ENCODE measurements at regions not wholly inside any gene's neighbourhood (a gene's known extent, or its start where the extent isn't known, plus 50 kb on each side); places are given as distances from the start of the nearest gene placed in this dataset.

DNA sequence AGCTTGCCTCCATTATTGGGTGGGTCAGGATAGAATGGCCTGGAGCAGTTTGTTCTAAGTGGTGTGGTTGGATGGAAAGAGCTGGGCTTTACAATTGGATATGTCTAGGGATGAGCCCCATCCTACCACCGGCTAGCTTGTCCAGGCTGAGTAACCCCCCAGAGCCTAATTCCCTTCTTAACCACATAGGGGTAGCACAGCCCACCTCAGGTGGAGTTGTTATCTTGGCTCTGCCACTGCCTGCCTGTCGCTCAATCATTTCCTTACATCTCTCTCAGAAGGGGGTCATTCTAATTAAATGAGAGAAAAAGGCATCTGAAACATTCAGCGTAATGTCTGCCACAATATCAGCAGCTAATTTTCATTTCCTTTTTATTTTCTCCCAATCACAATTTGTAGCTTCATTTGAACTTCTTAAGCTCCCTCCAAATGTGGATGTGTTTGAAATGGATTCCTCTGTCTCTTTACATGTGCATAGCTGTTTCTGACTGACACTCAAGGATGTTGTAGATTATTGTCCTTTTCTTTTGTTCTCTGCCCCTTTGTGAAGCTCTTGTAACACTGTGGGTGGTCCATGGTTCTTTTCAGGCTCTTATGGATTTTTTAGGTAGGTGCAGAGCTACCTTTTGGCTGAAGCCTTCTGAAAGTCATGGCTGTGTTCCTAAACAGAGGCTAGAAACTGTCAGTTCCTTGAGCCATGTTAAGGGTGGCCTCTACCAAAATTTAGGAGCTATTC is 383.1 kb upstream of the KLF4 start:
- intact Hi-C loops (cut with DNase I) = no loop called here
- ATAC-seq = no peak
- no peak for DNase-seq (ENCODE audit: low spot score)

DNA sequence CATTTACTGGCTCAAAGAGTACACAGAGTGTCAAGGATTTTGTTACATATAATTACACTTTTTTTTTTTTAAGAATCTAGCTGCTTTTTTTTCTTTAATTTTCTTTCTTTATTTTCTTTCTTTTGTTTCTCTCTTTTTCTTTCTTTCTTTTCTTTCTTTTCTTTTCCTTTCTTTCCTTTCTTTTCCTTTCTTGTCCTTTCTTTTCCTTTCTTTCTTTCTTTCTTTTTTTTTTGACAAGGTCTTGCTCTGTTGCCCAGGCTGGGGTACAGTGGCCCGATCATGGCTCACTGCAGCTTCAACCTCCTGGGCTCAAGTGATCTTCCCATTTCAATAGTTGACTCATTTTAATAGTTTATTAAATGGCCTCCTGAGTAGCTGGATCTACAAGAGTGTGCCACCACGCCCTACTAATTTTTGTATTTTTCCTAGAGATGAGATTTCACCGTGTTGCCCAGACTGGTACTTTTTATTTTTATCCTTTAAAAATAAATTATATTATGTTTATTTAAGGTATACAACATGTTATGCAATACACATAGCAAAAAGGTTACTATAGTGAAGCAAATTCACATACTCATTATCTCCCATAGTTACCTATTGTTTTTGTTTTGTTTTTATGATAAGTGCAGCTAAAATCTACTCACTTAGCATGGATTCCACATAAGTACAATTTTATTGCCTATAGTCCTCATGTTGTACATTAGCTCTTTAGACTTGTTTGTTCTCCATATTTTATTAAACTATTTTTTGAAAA is 381.5 kb upstream of the KLF4 start:
- no peak for ATAC-seq
- DNase-seq (ENCODE audit: low spot score) = no peak
- intact Hi-C loops (cut with DNase I) = no loop called here

DNA sequence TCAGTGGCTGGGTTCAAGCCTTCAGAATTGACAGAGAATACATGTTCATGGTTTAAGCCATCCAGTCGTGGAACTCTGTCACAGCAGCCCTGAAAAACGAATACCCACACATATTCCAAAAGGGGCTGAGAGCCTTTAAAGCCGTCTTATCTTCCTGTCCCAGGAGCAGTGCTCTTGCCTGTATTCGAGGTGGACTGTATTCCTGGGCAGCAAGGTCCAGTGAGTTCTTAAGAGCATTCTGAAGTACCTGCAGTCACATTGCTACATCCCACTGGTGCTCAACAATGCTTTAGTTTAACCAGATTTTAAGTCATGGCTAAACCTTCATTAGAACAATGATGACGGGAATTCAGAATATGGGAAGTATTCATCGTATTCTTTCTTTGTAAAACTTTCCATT is 380.7 kb upstream of the KLF4 start:
- DNase-seq (ENCODE audit: low spot score) (no peak), ATAC-seq (no peak)
- intact Hi-C loops (cut with DNase I) = no loop called here

DNA sequence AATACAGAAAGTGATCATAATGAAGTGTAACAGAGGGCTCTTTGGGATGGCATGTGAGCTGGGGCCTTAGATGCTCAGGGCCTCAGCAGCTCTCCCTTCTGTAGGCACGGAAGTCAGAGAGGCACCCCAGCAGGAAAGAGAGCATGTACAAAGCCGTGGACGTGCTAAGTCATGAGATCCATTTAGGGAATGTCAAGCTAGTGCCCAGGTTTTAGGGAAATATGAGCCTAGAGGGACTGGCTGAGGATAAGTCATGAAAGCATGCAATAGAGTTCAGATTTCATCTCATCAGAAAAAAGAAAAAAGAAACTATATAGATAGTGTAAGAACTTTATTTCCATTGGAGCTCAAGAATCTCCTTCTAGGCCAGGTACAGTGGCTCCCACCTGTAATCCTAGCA is 379.5 kb upstream of the KLF4 start:
- DNase-seq (ENCODE audit: low spot score) = no peak
- ATAC-seq = no peak
- intact Hi-C loops (cut with DNase I) = no loop called here

DNA sequence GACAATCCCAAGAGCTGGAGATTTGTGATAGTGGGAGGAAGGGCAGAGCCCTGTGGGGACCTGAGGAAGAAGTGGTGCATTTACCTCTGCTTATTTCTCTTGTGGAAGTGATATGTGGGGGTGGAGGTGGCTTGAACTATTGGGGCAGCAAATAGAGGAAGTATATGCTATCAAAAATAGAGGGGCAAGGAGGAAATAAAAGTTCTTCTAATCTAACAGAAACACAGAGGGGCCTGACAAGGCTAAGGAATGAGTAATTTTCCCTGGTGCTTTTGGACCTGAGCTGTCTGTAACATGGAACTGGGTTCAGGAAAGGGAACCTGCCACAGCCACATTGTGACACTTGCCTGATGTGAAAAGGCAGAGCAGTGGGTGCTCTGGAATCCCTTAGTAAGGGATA is 378.6 kb upstream of the KLF4 start:
- intact Hi-C loops (cut with DNase I) = no loop called here
- no peak for ATAC-seq

DNA sequence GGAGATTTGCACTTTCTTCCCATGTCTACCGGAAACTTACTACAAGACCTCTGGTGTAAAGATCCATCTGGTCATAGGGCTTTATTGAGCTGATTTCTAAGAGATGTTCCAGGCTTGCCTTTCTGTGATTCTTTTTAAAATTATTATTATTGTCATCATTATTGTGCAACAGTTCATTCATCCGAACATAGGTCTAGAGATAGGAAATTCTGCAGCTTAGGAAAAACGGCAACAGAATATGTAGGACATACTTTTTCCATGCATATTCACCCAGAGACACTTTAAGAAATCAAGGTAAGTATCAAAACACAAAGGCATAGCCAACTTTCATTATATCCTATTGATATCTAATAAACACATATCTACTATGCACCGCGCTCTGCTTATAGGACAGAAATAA is 378.2 kb upstream of the KLF4 start:
- intact Hi-C loops (cut with DNase I) = no loop called here
- DNase-seq (ENCODE audit: low spot score) (no peak), ATAC-seq (no peak)

More for the DNA sequence above, 378.6 kb upstream of the KLF4 start:
- no peak for DNase-seq (ENCODE audit: low spot score)

DNA sequence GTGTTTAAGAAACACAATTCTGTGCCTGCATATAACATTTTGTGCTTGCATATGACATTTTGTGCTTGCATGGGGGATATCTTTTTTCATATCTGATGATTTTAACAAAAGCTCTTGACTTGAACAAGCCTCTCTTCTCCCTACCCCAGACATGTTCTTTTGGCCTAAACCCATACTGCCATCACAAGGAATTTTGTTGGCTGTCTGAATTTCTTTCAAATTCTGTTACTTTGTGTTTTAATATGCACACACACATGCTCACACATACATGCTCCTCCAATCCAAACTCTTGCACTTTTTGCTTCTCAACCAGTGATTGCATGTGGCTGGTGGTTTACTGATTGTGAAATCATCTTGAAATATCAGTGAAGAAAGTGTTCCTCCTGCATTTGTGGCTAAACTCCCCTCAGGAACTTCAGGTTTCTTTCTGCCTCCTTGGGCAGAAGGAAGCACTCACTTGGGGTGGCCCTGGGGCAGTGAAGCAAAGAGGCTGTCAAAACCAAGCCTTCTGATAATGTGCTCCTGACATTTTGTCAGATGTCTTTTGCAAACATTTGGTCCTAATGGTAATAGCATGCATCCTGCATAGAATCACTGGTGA is 377.2 kb upstream of the KLF4 start:
- ATAC-seq (peak; percentile 38), DNase-seq (ENCODE audit: low spot score) (no peak)
- intact Hi-C loops (cut with DNase I) = no loop called here

DNA sequence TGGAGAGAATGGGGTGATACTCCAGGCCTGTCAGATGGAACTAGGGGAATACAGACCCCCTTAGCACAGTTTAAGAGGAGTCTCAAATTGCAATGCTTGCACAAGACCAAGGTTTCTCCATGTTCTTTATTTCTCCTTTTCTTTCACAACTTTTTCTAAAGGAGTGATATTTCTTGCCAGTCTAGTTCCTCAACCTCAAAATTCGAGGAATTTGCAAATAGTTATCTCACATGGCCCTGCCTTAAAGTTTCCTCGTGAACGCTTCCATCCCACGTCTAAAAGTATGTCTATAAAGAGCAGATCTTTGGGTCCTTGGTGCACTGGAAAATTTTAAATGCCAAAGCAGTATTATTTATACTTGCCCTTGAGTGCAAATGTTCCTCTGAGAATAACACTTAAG is 373.8 kb upstream of the KLF4 start:
- intact Hi-C loops (cut with DNase I) = no loop called here
- DNase-seq (ENCODE audit: low spot score) = no peak
- ATAC-seq = peak; percentile 18

DNA sequence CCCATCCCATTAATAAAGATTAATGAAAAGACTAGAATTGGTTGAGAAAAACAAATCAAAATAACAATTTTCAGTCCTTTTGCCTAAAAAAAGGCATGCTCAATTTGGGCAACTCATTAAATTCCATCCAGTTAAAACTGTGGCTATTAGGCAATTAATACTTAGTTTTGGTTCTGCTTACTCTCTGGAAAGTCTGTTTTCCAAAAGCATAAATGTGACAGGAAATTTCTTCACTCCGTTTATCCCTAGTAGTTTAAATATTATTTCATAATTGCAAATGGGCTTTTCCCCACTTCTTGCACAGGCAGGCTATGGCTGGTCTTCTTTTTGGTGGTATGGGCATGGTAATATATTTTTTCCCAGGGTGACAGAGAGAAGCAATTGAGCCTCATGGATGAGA is 373.3 kb upstream of the KLF4 start:
- no peak for DNase-seq (ENCODE audit: low spot score)
- ATAC-seq = no peak
- intact Hi-C loops (cut with DNase I) = no loop called here

DNA sequence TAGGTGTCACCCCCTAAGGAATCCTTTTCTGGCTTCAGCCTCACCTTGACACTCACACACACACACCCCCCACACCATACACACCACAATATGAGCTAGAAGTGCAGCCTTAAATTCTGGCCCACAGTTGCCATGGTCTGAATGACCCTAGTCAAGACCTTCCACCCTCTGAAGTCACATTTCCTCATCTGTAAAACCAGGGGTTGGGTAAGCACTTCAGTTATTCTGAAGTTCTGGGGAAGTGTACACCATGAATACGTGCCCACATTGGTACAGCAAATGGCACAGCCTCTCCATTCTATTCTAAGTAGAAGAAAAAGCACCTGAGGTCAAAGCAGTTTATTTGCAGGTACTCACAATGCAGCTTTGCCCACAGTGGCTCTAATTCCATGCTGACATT is 372.8 kb upstream of the KLF4 start:
- ATAC-seq (no peak), DNase-seq (ENCODE audit: low spot score) (no peak)
- intact Hi-C loops (cut with DNase I) = no loop called here

DNA sequence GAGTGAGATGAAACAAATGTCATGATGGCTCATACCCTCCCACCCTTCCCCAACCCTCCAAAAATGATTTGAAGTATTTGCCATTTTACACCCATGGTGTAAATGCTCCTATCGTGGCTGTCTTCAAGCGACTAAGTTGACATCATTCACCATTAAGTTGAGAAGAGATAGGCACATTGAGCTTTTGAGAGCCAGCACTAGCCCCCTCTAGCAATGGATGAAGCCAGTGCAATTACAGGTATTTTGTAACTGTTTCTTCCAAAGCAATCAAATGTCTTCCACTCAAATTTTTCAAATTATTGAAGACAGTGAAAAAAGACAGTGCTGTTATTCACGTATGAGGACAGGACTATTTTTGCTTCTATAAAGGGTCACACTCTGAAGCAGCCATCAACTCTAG is 371.5 kb upstream of the KLF4 start:
- intact Hi-C loops (cut with DNase I) = no loop called here
- DNase-seq (ENCODE audit: low spot score) (no peak), ATAC-seq (no peak)

DNA sequence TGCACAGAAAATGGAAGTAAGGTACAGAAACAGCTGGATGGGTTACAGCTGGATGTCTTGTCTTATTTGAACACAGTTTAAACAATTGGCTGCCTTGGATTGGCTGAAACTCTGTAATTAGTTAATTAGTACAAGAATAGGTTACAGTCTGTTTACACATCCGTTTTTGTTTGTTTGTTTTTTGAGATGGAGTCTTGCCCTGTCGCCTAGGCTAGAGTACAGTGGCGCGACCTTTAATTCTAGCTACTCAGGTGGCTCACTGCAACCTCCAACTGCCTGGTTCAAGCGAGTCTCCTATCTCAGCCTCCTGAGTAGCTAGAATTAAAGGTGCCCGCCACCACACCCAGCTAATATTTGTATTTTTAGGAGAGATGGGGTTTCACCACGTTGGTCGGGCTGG is 368.7 kb upstream of the KLF4 start:
- intact Hi-C loops (cut with DNase I) = no loop called here
- DNase-seq (ENCODE audit: low spot score) = no peak
- no peak for ATAC-seq

DNA sequence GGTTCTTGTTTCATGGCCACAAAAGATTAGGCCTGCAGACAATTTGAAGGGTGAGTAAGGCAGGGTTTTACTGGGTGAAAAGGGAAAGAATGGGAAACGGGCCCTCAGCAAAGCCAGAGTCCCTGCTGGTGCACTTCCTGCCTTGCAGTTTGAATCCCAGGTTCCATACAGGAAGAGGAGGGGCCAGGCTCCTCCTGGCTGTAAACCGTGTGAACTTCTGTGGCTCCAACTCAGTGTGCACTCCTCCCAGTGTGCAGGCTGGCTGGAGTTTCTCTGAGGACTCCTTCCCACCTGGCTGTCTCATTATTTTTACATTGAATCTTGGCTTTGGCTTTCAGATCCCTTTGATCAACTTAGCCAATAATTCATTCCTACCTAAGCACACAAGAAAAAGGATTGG is 367.1 kb upstream of the KLF4 start:
- intact Hi-C loops (cut with DNase I) = no loop called here

DNA sequence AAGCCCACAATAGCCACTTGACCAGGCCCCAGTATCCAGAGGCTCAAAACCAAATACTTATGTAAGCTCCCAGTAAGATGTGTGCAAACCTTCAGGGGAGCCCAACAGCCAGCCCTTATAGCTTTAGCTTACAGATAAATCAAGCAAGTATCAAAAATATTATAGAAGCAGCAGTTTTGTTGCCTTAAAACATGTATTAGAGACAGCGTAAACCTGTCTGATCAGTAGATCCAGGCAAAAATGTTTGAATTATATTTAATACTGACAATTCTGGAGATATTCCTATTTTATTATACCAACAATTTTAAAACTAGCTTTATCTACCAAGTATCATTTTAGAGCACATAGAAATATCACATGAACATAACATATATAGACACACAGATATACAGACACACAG is 365.6 kb upstream of the KLF4 start:
- DNase-seq (ENCODE audit: low spot score) = no peak
- ATAC-seq = no peak
- intact Hi-C loops (cut with DNase I) = no loop called here

More for the DNA sequence above, 367.1 kb upstream of the KLF4 start:
- no peak for ATAC-seq
- DNase-seq (ENCODE audit: low spot score) = no peak

DNA sequence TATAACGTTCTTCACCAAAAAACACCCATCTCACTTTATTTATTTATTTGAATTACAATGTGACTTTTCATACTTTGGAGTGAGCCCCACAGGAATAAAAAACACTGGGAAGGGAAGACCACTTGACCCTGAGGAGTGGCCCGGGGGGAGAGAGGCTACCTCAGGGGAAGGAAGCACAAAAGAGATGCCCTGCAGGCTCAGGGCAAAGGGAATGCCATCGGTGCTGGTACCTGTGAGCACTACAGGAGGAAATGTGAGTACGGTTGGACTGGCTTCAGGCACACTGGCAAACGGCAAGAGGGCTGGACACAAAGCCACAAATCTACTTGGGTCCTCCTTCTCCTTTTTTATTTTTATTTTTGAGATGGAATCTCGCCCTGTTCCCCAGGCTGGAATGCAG is 363.9 kb upstream of the KLF4 start:
- ATAC-seq (no peak), DNase-seq (ENCODE audit: low spot score) (no peak)
- intact Hi-C loops (cut with DNase I) = no loop called here

DNA sequence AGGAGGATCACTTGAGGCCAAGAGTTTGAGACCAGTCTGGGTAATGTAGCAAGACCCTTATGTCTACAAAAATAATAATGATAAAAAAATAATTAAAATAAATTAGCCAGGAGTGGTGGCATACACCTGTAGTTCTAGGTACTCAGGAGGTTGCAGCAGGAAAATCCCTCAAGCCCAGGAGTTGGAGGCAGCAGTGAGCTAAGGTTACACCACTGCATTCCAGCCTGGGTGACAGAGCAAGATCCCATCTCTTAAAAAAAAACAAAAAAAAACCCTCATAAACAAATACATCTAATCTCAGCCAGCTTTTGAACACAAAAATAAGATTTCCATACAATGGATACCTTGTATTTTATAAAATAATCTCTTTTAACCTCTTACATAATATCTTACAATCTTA is 363.3 kb upstream of the KLF4 start:
- DNase-seq (ENCODE audit: low spot score) (no peak), ATAC-seq (no peak)
- intact Hi-C loops (cut with DNase I) = no loop called here

DNA sequence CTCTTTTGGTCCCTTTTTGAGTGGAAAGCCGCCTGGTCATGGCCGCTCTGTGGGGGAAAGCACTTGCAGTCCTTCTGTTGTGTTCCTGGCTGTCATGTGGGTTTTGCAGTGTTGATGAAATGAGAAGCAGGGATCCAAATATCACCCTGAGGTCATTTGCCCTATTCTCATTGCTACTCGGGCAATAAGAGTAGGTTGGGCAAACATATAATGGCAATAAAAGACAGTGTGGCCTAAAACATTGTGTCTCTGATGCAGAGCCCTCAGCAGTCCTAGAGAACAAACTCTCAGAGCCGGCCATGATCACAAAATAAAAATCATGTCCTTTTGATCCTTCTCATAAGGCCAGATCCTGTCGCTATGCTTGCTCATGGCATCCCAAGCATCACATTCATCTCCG is 361.1 kb upstream of the KLF4 start:
- ATAC-seq = no peak
- intact Hi-C loops (cut with DNase I) = no loop called here
- no peak for DNase-seq (ENCODE audit: low spot score)

DNA sequence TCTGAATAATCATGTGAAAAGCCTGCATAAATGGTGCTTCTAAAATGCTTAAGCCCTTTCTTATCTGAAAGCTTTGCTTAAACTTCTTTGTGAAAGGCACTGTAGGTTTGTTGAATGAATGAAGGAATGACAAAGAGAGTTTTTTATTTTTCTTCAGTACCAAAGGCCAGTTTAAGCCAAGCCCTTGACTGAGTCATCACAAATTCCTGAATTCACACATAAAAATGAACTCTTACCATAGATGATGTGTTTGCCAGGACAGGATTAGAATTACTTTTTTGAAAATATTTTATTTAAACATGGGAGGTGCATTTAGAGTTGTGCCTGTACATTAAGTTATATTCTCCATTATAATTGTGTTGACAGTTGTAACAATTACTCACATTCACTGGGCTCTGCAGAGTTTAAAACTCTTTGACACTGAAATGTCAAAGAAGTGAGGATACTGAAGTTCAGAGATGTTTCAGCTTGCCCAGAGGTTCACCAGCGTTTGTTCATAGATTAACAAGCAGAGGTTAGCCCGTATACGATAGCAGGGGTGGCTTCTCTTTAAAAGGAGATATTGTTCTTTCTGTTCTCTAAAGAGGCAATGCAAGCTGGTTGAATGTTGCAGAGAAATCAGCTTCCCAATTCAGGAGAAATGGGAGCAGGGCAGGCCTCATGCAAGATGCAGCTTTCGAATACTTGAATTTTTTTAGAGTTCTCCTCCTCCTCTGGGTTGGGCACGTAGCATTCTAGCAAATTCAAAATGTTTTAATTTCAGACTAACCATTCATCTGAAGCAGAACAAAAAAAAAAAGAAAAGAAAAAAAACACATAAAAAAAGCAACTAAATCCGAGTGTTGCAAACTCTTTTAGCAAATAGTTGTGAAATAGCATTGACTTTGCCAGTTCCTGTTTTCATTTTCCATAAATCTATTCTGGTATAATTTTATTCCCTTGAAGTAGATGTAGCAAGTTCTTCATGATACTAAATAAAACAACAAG is 358.7 kb upstream of the KLF4 start:
- peak; percentile 78 for ATAC-seq
- no peak for DNase-seq (ENCODE audit: low spot score)
- intact Hi-C loops (cut with DNase I) = no loop called here

DNA sequence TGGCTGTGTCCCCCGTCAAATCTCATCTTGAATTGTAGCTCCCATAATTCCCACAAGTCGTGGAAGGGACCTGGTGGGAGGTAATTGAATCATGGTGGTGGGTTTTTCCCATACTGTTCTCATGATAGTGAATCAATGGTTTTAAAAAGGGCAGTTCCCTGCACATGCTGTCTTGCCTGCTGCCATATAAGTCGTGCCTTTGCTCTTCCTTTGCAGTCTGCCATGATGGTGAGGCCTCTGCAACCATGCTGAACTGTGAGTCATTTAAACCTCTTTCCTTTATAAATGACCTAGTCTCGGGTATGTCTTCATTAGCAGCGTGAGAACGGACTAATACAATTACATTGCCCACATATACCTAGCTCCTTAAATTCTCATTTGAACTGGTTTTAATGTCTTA is 353.0 kb upstream of the KLF4 start:
- DNase-seq (ENCODE audit: low spot score) = no peak
- intact Hi-C loops (cut with DNase I) = loop anchor here (2.0 kb wide), 1 partner anchor 68 kb away; no protein-coding TSS in a partner anchor

More for the DNA sequence above, 353.0 kb upstream of the KLF4 start:
- ATAC-seq = no peak
